ENCODE measurements at regions not wholly inside any gene's neighbourhood (a gene's known extent, or its start where the extent isn't known, plus 50 kb on each side); places are given as distances from the start of the nearest gene placed in this dataset.

DNA sequence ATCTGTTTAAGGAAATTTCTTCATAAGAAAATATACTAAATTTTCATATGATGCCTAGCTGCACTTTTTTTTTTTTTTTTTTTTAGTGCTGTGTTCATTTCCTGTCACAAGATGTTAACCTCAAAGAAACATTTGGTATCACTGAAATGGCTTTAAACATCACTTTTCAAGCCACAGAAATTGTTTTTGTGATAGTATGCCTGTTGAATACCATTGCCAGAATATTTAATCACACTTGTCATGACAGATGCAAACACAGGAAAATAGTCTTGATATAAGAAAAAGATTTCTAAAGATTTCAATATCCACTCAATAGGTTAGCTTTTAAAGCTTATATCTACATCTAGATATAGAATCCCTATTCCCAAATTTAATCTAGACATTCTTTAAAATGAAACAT, 608.5 kb upstream of the AGTR1 start:
- DNase-seq = no peak

DNA sequence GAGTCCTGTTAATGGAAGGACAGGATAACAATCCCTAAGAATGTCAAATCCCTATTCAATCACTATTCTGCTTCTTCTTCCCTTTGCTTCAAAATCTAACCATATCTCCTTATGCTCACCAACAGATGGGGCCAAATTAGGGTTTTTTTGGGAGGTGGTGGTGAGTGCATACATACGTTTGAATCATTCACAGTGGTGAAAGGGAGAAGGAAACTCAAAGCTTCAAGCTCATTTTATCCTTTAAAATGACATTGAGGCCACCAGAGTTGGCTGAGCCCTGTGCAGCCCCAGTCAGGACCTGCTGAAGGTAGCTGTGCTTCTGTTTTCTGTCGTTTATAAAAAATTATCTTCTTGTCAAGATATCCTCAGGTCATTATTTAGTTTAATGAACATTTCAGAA, 607.5 kb upstream of the AGTR1 start:
- DNase-seq = no peak

DNA sequence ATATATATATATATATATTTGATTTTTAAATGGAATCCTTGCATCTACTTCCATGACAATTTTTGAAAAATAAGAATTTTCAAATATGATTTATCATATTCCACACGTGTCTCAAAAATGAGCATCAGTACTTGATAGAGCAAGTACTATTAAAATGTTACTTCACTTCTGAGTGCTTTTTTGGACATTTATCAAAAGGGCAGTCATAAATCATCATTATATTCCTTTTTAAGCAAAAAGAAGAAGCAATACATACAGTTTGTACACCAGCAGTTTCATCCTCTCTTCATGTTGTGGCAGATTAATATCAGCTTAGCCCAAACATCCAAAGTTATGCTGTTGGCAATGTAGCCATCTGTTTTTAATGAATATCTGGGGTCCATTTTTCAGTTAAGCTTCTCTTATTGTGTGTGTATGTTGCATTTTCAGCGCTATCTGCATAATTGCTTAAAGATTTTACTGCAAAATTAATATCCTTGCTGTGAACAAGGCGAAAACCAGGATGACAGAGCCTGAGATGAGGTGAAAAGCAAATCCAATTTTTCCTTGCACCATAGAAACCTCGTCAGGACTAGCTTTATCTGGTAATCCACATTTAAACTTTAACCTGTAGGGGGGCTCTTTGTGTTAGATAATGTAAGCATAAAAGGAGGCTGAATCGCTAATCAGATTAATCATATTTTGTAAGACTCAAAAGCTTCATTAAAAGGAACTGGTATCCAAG, 604.9 kb upstream of the AGTR1 start:
- DNase-seq = no peak

DNA sequence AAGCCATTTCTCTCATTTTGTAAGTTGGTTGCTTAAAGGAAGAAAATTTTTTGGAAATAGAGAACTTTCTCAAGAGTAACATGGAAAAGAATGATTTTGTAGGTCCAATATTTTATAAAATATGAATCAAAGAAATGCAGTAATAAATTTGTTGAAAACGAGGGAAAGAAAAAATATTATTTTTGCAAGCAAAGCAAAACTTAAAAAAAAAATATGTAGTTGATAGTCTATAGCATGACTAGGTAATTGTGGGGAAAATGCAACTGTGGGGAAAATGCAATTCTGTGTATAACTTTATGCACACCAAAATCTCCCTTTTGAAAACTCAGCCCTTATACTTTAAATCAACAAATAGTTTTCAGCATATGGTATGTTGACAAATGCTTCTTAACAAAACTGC, 604.0 kb upstream of the AGTR1 start:
- DNase-seq = no peak

DNA sequence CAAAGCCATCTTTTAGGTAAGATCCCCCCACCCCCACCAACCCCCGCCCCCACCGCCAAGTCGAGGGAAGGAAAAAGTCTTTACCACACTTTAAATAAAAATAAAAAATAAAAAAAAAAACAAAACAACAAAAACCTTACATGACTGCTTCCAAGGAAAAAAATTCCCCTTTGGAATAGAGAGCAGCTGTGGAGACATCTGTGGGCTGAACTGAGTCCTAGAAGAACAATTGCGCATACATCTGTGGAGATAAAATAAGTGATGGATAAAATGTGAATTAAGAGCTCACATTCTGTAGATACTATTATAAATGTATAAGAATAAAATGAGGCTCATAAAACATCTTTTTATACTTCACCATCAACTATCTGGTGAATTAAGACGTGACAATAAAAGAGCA, 601.7 kb upstream of the AGTR1 start:
- no peak for DNase-seq

DNA sequence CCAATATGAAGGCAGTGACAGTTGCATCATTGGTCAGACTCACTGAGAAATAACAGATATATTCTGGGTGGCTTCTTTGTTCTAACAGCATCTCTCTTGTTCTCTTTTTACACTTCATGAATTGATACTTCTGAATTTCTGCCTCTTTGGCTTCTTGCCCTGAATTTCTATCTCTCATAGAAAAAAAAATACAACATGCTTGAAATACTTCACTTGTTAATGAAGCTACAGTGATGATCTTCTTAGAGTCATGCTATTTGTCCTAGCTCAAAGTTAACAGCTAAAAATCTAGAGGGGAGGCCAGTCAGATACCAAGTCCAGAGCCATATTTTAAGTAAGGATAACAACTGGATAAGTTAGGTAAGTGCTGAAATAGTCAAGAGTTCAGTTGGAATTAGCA, 597.2 kb upstream of the AGTR1 start:
- DNase-seq = no peak

DNA sequence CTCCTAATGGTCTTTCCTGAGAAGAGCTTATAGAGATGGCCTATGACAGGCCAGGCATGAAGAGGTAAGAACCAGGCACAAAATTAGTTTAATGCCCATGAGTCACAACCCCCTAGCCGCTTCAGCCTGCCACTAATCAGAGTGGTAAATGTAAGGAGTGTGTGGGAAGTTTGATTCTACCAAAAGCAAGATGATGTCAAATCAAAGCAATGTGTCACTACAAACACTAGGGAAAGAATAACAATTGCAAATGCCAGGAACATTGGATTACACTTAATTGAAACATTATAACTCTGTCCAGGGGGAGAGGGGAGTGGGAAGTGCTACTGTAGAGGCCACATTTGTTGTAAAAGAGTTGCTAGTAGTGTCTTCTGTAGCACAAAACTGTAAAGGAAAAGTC, 596.6 kb upstream of the AGTR1 start:
- no peak for DNase-seq

DNA sequence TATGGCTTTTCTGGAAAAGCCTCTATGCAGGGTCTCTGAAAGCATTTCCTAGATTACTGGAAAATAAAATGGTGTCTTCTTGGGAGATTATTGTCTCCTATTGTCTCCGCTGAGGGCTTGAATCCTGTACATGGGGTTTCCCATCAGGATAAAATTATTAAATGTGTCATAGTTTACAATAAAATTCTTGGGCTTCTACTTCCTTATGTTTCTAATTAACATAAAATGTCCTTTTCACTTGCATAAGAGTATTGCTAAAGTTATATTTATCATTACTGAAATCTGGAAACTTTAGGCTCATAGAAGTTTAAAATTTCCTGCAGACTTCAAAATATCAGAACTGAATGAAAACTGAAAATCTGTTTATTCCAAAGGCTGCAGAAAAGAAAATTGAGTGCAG, 595.5 kb upstream of the AGTR1 start:
- no peak for DNase-seq

DNA sequence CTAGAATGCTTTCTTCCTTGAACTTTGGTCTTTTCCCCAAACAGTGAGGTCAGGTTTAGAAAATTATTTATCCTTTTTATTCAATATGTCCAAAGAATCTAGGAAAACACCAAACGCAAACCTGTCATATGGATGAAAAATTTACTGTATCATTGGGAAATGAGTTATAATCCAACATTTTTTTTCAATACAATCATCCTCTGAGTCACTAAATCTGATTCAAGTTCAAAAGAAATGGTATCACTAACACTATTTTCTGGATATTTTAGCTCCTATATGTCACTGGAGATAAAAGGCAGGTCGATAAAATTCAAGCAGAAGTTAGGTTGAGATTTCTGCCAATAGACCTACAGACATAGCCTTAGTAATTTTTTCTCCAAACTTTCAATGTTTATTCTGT, 591.6 kb upstream of the AGTR1 start:
- DNase-seq = no peak

DNA sequence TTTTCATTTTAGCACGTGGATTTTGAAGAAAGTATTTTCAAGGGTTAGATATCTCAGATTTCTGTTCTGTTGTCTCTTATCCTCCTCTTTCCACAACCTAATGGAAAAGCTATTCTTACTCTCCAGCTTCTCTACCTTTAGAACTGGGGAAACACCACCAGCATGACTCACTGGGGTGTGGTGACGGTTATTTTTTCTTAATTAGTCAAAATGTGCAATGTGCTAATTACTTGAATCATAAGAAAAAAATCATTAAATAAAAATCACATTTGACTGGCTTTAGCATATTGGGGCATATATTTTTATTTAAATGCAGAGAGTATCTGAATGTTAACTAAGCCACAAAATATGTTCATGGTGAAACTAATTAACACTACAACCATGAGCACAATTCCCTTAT, 570.7 kb upstream of the AGTR1 start:
- DNase-seq = no peak

DNA sequence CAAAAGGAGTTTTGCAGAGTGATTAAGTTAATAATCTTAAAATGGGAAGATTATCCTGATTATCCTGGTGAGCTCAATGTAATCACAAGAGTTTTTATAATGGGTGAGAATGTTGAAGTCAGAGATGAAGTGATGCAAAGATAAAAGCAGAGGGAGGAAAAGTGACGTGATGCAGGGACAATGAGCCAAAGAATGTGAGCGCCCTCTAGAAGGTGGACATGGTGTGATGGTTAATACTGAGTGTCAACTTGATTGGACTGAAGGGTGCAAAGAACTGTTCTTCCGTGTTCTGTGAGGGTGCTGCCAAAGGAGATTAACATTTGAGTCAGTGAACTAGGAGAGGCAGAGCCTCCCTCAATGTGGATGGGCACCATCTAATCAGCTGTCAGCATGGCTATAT, 569.6 kb upstream of the AGTR1 start:
- no peak for DNase-seq

DNA sequence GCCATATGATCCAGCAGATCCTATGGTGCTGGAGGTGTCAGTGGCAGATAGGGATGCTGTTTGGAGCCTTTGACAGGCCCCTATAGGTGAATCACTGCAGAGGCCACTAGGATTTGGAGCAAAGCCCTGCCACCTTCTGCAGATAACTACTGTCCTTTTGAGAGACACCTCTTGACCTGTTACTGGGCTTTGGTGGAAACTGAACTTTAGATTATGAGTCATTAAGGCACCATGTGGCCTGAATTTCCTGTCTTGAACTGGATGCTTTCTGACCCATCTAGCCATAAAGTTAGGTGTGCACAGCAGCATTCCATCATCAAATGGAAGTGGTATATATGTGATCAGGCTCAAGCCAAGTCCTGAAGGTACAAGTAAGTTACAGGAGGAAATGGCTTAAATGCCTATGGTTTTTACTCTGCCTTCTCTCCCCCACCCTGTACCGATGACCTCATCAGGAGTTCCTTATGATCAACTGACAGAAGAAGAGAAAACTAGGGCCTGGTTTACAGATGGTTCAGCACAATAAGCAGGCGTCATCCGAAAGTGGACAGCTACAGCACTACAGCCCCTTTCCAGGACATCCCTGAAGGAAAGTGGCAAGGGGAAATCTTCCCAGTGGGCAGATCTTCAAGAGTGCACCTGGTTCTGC, 565.6 kb upstream of the AGTR1 start:
- DNase-seq = no peak

DNA sequence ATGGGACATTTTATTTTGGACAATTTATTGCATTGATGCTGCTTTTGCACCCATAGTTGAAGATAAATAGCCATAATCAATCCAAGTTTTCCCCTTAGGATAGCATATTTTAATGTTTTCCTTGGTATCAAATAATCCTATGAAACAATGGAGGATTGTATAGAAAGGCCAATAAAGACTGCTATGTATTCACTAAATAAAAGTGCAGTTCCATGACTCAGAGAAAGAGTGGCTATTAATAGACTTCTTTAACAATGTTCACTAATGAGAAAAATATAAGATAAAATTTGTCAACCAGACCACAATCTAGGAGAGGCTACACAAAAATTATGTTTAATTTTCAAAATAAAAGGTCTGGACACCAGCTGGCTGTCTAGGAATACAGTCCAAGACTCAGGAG, 560.9 kb upstream of the AGTR1 start:
- no peak for DNase-seq

DNA sequence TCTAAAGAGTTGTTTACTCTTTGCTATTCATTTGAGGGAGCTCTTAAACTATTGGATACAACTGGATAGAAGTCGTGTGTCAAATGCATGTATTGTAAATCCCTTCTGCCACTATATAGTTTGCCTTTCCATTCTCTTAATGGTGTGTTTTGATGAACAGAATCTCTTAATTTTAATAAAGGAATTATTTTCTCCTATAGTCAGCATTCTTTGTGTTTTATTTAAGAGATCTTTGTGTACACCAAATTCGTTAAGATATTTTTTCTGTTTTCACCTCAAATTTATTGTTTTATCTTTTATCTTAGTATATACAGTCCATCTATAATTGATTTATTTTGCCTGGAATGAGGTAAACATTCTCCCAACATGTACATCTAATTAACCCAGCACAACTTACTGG, 551.5 kb upstream of the AGTR1 start:
- peak; percentile 2 for DNase-seq

DNA sequence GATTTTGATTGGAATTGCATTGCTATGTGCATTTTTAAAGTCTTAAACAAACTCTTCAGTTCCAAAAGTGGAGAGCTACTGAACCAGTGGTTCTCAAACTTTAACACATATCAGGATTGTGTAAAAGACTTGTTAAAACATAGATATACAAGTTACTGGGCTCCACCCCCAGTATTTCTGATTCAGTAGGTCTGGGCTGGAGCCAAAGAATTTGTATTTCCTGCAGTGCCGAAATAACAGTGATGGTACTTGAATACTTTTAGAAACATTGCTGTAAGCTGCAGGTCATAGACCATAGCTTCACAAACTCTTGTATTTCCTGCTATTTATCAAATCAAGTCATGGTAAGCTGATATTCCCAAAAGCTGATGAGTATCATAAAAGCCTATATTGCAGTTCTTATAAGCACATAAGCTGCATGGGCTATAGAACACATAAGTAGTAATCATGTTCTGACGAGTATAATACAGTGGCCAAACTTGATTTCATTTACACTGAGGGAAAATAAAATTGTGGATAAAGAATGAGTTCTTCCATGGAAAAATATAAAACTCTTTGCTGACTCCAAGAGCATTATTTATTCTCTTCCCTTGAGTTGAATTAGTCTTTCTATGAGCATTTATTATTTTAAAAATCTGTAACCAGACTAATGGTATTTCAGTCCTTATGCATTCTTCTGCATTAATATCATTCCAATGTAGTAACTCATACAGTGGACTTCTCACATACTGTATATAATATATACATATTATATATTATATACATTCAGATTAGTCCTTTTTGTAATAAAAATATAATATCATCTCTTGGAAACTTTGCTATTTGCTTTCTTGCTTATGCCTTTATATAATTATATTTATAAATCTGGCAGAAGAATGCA, 550.5 kb upstream of the AGTR1 start:
- no peak for DNase-seq

DNA sequence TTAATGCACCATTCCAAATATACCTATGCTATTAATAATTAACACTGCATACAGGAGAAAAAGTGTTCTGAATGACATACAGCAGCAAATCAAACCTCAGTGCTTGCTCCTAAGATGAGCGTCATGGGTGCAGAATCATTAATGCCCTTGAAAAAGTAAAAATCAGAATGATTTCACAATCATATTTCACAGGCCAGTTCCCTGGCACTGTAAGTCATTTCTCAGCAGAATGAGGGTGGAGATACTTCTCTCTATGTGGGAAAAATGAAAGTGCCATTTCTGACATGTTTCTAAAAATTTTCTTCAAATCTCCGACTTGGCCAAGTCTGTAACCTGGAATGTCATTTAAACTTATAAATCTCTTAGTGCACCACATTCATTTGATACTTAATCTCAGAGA, 549.8 kb upstream of the AGTR1 start:
- no peak for DNase-seq

DNA sequence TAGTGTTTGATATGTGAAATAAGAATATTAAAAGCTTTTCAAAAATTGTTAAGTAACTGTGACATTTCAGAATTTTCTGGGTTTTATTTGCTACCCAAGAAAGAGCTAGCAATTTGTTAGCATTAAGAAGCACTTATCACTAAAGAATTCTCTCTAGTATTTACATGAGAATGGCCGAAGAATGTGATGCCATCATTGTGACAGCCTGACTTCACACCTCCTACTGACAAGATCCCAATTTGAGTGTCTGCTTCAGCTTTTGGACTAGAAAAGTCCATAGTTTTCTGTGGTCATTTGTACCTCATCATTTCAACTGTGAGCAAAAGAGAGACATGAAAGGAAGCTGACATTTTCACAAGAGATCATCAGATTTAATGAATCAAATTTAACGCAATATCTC, 548.1 kb upstream of the AGTR1 start:
- DNase-seq = no peak

DNA sequence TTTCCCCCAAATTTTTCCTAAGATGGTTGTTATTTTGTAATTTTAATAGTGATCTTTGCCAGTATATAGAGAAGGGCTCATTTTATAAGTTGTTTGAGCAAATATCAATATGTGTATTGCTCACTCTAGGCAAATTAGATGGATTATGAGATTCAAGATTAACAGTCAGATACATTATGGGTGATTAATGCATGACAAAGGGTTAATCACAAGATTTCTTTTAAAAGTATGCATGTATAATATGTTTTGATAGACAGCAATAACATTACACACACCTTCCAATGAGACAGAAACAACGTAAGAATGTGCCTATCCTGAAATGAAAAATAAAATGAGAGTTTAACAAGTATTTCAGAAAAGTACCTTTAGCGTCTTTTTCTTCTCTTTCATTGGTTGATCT, 547.6 kb upstream of the AGTR1 start:
- DNase-seq = no peak

DNA sequence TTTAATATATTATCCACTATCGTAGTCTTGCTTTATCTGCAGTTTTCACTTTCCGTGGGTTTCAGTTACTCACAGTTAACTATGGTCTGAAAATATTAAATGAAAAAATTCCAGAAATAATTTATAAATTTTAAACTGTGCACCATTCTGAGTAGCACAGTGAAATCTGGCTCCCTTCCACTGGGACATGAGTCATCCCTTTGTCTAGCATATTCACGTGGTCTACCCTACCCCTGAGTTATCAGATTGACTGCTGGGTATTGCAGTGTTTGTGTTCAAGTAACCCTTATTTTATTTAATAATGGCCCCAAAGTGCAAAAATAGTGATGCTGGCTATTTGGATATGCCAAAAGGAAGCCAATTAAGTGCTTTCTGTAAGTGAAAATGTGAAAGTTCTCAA, 539.5 kb upstream of the AGTR1 start:
- DNase-seq = no peak

DNA sequence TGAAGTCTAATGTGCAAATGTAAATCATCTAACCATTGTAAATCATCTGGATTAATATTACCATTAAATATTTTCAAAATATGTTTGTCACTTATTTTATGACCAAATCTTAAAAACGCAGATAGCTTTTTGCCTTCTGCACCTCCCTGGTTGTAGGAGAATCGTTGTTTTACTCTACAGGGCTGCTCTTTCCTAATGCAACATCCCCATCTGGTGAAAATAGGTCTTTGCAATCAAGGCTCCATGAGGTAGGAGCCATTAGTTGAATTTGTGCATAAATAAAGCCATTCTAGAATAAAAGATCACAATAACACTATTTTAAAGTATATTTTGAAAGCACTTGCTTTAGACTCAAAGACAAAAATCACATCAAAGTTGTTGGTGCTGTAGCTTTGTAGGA, 535.6 kb upstream of the AGTR1 start:
- no peak for DNase-seq

DNA sequence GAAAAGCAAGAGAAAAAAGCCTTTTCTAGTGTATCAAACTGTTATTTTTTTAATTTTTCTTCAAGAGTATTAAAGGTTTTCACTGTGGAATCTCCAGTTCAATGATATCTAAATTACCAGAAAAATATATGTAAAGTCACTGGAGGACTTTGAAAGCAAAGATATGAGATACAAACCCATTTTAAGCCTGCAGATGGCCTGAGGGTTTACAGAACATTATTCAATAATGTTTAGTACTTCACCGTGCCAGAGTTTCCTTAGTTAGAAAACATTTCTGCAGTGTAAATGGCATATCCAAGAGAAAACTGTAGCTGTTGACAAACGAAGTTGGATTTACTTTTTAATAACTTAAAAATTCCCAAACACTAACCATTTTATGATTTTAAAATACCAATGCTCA, 529.4 kb upstream of the AGTR1 start:
- no peak for DNase-seq

DNA sequence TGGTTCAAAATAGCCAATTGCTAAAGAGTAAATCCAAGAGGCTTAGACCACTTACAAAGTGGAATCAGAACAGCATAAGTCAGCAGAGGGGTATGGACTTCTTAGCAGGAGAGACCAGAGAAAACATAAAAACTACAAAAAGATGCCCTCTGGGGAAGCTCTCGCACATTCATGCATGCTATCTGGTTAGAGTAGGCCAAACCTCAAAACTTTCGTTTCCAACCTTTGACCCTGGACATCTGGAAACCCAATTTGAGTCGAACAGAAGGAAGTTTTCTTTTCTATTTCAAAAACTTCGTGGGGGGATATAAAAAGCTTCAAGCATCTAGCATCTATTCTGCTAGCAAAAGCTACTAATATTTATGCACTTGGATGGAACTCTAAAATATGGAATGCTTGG, 523.9 kb upstream of the AGTR1 start:
- DNase-seq = no peak

DNA sequence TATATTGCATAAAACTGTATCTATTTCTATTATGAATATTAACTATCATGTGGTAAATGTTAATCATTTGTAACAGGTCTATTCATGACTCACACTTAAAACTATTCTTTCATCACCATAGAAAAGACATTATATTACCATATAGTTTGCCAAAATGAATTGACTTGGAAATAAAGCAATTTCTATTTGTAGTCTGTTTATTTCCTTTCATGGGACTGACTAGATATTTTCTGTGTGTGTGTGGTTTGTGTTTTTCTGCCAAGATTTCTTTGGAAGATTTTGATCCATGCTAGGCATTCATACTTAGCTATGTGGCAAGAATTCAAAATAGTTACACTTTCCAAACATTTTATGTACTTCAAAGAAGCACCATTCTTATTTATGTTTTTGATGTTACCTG, 522.5 kb upstream of the AGTR1 start:
- no peak for DNase-seq

DNA sequence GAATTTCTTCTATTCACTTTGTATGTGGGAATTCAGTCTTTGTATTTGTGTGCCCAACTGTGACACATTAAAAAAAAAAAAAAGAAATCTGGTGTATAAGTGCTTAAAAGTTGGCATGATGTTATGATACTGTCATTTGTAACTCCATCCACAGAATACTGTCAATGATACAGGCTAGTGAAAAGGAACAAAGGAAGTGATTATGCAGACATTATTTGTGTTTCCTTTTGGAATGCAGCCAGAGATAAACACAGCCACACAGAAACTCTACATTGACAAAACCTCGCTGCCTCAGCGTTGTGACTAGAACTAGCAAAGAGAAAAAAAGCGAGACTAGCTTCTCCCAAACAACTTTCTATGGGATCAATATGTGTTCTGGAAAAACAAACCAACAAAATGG, 519.2 kb upstream of the AGTR1 start:
- DNase-seq = peak; percentile 78
